ENCODE measurements at regions not wholly inside any gene's neighbourhood (a gene's known extent, or its start where the extent isn't known, plus 50 kb on each side); places are given as distances from the start of the nearest gene placed in this dataset.
"Not testable (repeated sequence)": the region's sequence is repeated elsewhere in the genome, so short reads cannot be mapped to it uniquely, and the experiment has no call there.

DNA sequence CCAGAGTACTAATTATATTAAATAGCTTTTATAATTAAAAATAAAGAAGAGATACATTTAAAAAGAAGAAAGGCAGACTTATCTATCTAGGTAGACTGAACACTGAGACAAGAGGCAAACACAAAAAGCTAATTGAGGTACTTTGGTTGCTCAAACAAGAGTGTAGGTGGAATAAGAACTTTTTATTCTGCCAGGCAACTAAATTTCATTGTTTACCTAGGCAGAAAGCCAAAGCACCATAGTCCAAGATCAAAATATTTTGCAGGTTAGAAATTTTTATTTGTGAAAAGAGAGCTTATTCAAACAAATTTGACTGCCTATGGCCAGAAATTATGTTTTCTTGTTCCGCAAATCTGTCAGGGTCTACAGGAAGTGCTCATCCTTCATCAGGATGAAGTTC is 499.6 kb upstream of the GBE1 start:
- DNase-seq, result no peak

DNA sequence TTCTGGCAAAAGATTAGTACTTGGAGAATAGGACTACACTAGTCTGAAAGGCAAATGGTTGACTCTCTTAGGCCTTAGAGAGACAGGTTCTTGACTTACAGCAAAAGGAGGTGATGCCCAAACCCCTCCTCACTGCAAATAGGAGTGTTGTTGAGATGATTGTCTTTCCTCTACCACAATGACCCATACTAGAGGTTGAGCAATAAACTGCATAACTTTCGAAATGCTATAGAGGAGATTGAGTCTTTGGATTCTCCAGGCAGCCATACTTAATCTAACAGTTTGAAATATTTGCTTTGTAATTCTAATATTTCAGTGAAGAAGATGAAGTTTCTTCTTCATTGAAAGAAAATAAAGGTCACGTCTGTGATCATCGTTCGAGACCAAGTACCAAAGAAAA is 498.5 kb upstream of the GBE1 start:
- DNase-seq, result no peak

DNA sequence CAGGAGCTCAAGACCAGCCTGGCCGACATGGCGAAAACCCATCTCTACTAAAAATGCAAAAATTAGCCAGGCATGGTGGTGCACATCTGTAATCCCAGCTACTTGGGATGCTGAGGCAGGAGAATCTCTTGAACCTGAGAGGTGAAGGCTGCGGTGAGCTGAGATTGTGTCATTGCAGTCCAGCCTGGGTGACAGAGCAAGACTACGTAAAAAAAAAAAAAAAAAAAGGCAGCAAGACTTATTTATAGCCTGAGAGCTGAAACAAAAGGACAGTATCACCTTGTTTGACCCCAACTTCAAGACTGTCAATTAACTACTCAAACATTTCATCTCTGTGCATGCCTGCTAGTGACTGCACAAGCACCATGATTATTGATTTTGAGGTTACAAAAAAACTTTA is 478.9 kb upstream of the GBE1 start:
- DNase-seq, result no peak

DNA sequence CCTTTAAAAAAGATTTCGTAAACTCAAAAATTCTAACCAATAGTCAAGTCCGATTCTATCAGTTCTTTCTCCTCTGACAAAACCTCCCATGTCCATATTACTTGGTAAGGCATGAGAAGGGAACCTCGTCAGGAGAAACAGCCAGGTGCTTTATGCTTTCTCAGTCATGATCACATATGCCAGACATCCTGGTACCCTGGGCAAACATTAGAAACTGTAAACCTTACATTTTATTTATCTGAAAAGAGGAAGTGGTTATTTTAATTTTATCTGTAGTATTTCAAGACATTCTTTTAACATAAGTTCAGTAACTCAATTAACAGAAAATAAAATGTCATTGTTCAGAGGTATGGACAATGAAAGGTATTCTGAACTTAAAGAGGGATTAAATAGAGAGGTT is 474.8 kb upstream of the GBE1 start:
- no peak for DNase-seq

DNA sequence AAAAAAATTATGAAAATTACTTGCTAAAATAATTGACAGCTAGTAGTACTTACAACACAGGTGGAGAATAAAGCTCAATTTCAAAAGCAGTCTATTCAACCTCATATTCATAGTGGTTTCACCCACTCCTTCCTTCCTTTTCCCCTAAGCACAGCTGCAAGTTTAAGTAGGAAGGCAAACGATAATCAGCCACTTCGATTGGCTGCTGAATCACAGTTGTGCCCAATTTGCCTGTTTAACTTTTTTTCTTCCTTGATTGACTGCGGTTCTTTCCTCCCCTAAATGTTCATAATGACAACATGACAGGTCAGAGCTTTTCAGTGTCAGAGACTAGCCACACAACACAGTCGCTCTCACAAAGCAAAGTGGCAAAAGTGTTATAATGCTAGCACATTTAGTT is 468.0 kb upstream of the GBE1 start:
- DNase-seq, result no peak

DNA sequence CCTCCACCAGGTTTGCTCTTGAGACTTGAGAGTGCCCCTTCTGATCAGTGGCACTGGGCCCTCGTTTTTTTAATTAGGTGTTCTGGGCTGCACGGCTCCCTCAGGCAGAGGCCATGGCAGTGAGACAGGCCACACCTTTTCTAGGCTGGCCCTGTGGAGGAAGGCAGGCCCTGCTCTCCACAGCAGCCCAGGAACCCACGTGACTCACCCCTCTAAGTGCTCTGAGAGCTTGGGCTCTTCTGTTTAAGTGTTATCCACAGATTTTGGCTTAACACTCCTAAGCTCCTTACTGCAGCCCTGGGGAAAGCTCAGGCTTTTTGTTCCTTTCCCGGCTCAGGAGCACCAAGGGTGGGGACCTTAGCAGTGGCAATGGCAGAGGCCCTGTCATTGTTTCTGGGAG is 463.2 kb upstream of the GBE1 start:
- DNase-seq, result no peak

DNA sequence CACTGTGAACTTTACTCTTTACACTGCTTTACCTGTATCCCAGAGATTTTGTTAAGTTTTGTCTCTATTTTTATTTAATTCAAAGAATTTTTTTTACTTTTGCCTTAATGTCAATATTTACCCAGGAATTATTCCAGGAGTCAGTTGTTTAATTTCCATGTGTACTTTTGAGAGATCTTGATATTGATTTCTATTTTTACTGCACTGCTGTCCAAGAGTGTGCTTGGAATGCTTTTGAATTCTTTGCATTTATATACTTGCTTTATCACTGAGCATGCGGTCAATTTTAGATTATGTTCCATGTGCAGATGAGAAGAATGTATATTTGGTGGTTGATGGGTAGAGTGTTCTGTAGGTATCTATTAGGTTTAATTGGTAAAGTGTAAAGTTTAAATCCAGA is 461.0 kb upstream of the GBE1 start:
- no peak for DNase-seq

DNA sequence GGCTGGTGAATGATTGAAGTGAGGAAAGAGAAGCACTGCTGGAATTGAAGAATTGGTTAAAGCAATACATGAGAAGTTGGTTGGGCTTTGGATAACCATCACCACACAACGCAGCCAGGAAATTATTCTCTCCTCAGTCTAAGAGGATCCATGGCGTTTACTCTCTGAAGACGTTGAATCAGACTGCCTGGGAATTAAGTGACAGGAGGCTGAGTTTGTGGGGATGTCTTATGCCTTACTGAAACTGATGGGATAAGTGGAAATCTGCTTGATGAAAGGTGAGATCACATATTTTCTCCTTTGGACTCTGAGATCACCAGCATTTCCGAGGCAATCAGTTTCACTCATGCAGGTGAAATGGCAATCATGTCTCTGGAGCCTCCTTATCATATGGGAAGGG is 456.1 kb upstream of the GBE1 start:
- DNase-seq, result no peak

DNA sequence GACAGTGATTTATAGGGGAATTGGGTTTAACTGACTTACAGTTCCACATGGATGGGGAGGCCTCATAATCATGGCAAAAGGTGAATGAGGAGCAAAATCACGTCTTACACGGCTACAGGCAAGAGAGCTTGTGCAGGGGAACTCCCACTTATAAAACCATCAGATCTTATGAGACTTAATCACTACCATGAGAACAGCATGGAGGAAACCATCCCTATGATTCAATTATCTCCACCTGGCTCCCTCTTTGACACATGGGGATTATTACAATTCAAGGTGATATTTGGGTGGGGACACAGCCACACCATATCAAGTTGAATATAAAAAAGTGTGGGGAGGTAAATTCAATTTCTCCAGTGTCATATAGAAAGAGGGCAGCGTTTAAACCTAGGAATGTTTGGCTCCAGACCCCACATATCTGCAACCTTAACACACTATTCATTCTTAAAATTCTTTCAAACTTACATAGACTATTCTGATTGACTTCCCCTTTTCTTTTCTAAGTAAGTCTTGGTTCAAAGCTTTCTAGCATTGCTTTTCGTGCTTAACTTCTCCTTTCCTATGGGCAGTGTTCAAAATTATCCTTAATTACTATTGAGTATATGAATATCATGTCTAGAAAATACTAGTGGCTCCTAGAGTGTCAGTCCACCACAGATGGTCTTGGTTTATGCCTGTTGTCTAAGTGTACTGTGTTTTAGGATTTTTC is 446.7 kb upstream of the GBE1 start:
- DNase-seq, result no peak

DNA sequence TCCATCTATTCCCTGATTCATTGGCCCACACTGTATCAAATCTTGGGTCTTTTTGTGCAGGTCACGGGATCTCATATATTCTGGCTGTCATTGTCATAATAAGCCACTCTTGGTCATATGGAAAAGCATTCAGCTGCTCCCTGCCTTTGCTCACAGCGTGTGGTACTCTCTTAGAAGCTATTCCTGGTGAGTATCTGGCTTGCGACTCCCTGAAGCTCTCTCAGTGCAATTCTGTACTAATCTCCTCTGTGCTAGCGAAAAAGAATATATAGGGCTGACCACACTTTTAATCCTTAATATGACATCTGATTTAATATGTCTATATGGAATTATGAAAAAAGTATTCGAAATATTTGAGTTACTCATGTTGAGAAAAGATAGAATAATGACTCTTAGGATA is 440.8 kb upstream of the GBE1 start:
- no peak for DNase-seq

DNA sequence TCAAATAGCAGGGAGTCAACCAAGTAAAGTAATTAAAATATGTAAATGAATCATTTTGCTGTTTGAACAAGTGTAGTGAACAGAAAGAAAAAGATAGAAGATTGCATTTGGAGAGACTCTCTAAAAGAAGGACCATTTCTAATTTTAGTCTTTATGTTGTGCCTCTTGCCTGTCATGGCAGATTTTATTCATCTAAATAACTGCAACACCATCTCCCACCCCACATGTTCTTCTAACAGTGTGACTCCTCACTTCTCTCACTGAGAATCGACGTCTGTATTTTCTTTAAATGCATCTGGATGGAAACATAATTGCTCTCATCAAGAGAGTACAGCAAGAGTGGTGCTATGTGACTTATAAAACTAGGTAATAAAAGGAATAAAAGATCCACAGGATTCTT is 439.9 kb upstream of the GBE1 start:
- no peak for DNase-seq

DNA sequence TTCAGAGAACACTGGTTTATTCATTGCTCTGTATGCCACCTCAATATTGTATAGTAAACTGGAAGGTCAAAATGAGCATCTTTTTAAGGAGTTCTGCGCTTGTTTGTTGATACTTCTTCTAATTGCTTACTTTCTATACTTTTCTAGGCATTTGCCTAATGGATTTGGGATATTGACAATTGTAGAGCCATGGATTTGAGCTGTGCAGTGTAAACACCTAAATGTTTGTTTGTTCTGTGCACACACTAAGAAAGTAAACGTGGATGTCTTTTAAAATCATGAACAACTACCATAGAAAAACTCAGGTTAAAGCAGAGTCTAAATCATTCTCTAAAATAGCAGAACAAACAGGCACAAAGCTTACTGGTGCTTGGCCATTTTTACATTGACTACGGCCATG is 436.6 kb upstream of the GBE1 start:
- no peak for DNase-seq

DNA sequence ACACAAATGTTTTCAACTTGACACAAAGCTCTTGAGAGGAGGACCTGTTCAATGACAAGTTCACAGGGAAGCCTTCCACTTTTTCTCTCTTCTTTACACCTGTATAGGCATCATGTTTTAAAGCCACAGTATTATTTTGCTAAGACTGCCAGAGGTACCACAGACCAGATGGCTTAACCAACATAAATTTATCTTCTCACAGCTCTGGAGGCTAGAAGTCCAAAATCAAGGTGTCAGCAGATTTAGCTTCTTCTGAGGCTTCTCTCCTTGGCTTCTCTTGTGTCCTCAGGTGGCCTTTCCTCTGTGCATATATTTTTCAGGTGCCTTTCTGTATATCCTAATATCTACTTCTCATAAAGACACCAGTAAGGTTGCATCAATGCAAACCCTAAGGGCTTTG is 435.2 kb upstream of the GBE1 start:
- no peak for DNase-seq

DNA sequence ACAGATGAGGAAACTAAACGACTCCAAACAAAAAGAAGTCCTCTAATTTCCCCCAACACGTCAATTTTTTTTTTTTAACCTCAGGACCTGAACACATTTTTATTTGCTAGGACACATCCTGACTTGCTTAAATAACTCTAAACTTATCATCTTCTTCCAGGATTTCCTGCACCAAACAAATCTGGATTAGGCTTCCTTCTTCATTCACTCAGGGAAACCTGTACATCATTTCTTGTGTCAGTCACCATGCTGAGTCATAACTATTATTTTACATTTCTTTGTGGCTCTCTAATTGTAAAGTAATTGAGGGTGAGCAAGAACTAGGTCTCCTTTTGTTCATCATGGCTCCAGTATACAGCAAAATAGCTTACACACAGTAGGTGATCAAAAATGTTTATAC is 433.4 kb upstream of the GBE1 start:
- no peak for DNase-seq

DNA sequence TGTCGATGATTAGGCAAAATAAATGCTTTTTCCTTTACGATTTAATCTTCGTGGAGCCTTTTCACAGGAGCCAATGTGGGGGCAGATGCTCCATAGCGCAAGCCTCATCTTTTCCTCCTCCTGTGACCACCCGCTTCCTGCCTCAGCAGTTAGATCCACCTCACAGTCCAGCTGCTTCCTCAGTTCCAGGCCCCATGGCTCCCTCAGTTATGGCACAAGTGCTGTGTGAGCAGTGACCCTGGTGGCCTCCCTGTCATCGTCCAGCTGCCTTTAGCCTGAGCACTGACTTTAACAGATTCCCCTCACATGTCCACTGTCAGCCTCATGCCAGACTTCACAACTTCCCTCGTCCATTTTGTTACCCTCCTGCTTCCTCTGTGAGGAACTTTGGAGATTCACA is 424.6 kb upstream of the GBE1 start:
- no peak for DNase-seq

DNA sequence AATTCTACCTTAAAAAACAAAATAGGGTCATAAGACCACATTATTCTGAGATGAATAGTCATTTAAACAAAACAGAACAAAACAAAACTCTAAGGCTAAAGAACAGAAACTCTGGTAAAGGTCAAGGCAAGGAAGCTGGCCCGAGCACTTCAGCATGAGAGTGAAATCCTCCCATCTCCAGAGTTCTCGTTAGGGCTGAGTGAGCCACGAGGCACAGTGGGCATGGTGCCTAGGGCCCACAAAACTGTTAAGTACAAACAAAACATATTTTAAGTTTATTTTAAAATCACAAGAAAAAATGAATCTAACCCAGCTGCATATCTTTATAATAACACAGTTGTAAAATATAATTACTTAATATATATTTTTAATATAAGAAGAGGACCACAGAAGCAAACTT is 417.8 kb upstream of the GBE1 start:
- no peak for DNase-seq

DNA sequence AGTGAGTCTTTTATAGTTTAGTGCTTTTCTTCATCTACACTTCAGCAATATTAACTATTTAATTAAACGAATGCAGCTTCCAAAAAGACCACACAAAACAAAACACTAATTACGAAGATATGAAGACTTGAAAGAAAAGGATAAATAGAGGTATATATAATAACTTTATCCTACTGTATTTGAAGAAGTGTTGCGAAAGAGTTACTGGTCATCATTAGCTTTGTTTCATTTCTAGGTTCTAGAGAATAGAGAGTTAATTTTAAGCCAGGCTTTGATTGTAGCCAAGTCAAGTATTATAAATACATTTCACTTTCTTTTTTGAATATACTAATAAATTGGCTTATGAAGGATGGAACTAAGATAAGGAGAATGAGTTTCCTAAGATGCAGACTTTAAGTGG is 416.8 kb upstream of the GBE1 start:
- no peak for DNase-seq

DNA sequence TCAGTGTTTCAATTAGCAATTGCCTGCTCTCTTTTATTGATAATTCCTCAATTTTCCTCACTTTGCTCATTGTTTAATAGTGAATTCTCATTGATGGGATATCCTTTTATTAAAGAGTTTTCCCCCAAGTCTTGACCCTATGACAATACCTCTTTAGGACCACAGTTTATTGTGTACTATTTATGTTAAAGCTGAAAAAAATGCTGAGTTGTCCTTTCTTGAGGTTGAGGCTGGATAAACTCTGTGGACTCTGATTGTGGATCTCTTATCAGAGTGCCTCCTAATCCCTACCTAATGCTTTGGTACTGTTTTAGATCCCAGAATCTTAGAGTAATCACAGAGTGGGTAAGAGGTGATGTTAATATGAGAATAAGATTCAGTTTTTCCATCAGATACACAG is 416.3 kb upstream of the GBE1 start:
- DNase-seq, result no peak

DNA sequence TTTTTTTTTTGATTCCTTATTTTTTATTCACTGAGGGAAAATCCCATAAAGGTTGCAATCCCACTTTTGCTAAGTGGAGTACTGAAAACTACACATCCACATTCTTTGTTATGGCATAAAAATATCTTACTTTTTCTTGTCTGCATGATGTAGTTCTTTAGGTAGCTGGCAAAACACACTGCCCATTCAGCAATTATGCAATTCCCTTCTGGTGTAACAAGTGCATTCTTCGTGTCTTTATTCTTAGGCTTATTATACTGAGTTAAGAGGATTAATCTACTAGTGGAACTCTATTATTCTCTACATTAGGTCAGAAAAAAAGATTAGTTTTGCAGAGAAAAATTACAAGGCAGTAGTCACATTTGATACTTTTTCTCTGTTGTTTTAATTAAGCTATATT is 403.8 kb upstream of the GBE1 start:
- DNase-seq, result no peak

DNA sequence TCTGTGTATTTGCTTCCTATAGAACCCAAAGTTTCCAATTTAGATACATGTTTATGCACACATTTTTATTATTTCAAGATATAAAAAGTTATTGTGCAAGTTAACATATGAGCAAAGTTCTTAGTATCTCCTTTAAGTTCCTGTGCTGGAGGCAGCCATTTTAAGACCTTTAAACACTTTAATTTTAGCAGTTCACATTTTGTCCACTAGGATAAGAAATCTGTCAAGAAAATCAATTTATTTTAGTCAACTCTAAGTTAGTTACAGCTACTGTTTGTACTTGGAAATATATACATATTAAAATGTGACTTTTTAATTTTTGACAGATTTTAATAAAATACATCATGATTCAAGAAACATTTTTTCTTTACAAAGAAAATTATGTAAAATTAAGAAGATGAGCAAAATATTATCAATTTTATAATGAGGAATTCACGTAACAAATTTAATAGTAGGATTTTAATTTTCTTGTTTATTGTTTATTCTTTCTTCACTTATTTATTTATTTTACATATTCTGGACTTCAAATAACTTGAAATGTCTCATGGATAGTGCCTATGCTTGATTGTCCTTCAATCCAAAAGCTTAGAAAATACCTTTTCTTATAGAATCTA is 402.6 kb upstream of the GBE1 start:
- no peak for DNase-seq

DNA sequence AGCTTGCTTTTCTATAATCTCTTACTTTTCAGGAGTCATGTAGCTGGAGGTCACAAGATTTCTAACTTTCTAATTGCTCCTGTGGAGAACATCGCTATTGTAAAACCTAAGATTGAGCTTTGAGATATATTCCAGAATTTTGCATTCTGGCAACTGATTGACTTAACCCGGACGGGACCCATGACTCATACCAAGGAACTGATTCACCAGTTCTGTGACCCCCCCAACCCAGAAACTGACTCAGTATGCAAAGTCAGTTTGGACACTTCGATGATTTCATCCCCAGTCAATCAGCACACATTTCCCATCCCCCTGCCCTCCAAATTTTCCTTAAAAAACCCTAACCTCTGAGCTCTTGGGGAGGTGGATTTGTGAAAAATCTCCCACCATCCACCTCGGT is 396.5 kb upstream of the GBE1 start:
- no peak for DNase-seq

DNA sequence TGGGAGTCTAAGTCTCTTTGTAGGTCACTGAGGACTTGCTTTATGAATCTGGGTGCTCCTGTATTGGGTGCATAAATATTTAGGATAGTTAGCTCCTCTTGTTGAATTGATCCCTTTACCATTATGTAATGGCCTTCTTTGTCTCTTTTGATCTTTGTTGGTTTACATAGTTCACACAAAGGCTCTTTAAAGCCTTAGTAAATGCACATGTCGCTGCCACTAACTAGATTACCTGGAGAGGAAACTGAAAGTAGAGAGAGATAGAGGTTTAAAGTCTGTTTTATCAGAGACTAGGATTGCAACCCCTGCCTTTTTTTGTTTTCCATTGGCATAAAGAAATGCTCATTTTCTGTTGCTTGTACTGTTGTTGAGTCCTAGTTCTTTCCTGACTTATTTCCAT is 392.4 kb upstream of the GBE1 start:
- not testable (repeated sequence) for DNase-seq

DNA sequence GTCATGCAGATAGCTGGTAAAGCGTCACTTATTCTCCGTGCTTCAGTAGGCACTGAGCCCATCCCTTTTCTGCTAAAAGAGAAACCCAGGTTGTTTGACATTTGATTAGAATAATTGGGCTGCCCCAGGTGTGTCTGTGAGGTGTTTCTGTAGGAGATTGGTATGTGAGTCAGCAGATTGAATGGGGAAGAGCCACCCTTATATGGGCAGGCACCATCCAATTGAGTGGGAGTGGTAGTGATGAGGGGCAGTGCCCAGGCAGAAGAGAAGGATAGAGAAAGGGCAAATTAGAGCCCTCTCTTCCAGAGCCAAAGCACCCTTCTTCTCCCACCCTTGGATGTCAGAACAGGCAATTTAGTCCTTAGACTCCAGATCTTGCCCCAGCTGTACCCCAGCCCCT is 384.3 kb upstream of the GBE1 start:
- no peak for DNase-seq

DNA sequence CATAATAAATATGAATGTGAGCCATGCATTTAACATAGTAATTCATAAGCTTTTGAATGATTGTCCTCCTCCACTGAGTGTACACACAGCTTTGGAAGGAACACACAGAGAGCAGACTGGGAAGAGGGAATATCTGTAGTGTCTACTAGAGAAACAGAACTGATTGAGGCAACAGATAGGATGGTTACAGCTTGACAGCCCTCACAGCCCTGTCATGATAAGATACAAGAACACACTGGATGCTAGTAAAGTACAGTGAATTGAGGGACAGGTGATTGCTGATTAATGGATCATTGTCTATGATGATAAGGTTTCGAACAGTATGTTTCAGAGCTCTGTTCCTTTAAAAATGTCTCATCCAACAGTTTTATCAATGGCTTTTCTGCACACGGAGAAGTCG is 383.4 kb upstream of the GBE1 start:
- no peak for DNase-seq

DNA sequence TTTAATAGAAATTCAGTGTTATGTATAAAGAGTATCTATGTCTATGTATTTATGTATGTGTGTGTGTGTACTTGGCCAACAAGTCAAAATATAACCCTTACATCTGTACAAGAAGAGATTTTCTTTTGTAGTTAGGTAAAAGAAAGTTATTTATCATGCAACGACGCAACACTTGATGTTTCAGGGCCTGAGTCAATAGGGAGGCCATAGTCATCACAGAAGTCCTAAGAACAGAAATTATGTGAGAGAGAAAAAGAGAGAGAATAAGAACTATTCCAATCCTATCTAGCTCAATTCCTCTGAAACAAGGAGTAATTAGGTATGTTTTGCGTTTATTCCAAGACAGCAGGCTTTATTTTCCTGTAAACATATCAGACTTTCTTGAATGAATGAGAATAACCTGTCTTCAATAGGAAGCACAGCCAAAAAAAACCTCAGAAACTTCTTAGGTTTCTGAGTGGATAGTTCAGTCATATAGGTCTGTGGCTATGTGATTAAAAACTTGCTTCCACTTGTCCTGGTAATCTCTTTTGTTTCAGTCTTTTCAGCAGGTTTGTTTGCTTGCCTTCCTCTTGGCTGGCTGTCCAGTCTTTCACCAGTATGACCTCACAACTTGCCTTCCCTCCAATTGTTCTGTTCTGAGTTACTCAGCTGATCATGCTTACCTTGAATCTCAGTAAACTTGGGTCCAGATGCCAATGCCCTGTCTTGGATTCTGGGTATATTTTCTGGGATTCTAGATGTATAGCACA is 382.4 kb upstream of the GBE1 start:
- DNase-seq, result no peak

Data from DMS 273 treated with DMSO at 0.1 percent for 48 hours (cell line).